ENCODE measurements at regions not wholly inside any gene's neighbourhood (a gene's known extent, or its start where the extent isn't known, plus 50 kb on each side); places are given as distances from the start of the nearest gene placed in this dataset.

DNA sequence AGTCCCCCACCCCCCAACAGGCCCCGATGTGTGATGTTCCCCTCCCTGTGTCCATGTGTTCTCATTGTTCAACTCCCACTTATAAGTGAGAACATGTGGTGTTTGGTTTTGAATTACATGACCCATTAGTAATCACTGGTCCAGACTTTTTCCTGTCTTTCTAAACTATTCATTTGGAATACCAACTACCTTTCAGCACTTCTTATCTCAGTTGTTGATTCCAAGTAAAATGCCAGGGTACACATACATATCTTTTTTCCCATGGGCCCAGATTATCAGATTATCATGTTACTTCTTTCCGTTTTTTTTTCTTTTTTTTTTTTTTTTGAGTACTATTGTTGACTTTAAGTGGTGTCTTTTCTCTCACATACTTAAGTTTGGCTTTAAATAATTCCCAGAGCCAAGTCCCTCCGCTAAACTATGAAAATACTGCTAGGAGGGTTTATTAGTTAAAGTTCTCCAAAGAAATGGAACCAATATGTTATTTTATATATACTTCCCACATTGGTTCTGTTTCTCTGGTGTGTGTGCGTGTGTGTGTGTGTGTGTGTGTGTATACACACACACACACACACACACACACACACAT lies 389.3 kb downstream of the IRS1 start:
- no peak overlapping the region for H3K4me2 ChIP-seq (ENCODE audit: insufficient read depth, insufficient read length, low read length)
- H3K36me3 Mint-ChIP-seq (ENCODE audit: insufficient read depth in 1 of 3, low read depth in 3 of 3), result no peaks in the 10 kb centered on the region
- H3K4me1 ChIP-seq (ENCODE audit: insufficient read depth, low read length), result no peaks in the 10 kb centered on the region
- no peak overlapping the region for H4K91ac ChIP-seq (ENCODE audit: insufficient read length, low read depth, low read length)
- H3K4ac ChIP-seq (ENCODE audit: low read depth, low read length), result no peak overlapping the region
- H3K4me3 Mint-ChIP-seq, result no peak overlapping the region
- H4K20me1 ChIP-seq (ENCODE audit: control insufficient read depth, insufficient read depth, insufficient read length), result no peaks in the 10 kb centered on the region
- H4K5ac ChIP-seq (ENCODE audit: insufficient read length, low read depth, low read length), result no peak overlapping the region
- TF ChIP-seq, protein P1, sequence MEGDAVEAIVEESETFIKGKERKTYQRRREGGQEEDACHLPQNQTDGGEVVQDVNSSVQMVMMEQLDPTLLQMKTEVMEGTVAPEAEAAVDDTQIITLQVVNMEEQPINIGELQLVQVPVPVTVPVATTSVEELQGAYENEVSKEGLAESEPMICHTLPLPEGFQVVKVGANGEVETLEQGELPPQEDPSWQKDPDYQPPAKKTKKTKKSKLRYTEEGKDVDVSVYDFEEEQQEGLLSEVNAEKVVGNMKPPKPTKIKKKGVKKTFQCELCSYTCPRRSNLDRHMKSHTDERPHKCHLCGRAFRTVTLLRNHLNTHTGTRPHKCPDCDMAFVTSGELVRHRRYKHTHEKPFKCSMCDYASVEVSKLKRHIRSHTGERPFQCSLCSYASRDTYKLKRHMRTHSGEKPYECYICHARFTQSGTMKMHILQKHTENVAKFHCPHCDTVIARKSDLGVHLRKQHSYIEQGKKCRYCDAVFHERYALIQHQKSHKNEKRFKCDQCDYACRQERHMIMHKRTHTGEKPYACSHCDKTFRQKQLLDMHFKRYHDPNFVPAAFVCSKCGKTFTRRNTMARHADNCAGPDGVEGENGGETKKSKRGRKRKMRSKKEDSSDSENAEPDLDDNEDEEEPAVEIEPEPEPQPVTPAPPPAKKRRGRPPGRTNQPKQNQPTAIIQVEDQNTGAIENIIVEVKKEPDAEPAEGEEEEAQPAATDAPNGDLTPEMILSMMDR (conservative IDR thresholded peaks at IDR 0.05), result no peak
- no peaks in the 10 kb centered on the region for H3K27me3 Mint-ChIP-seq (ENCODE audit: low read depth)
- H3K9ac ChIP-seq (ENCODE audit: extremely low read depth, insufficient read length, low read length), result no peak overlapping the region
- H3K79me1 ChIP-seq (ENCODE audit: insufficient read depth, low read depth, low read length, poor library complexity, severe bottlenecking), result no peaks in the 10 kb centered on the region
- no peak overlapping the region for H3K14ac ChIP-seq (ENCODE audit: insufficient read depth, low read length)
- H3K4me1 Mint-ChIP-seq, result peaks cover 4 to 5% of the 10 kb centered on the region in 2 experiments; a peak in 3 of 4 replicates
- no peak overlapping the region for H2BK15ac ChIP-seq (ENCODE audit: low read depth, low read length)
- DNase-seq, result no peak
- no peaks in the 10 kb centered on the region for H3K79me2 ChIP-seq (ENCODE audit: insufficient read depth, low read length)
- H3K18ac ChIP-seq (ENCODE audit: insufficient read length, low read depth, low read length), result no peak overlapping the region
- no peak overlapping the region for H4K8ac ChIP-seq (replicated peaks; ENCODE audit: insufficient read length, low read depth, low read length)
- no peak overlapping the region for H2BK5ac ChIP-seq (ENCODE audit: insufficient read length, low read length)
- H2BK12ac ChIP-seq (ENCODE audit: insufficient read length, low read depth, low read length), result no peak overlapping the region
- H3K56ac ChIP-seq (ENCODE audit: insufficient read length, low read depth, low read length), result no peak overlapping the region
- no peak overlapping the region for H2BK120ac ChIP-seq (ENCODE audit: low read depth, low read length, poor library complexity, severe bottlenecking)
- H2AFZ ChIP-seq (ENCODE audit: low read length), result no peak overlapping the region
- H3K23me2 ChIP-seq (ENCODE audit: insufficient read length, low read depth, low read length, poor library complexity, severe bottlenecking), result no peaks in the 10 kb centered on the region
- H3K9me3 Mint-ChIP-seq, result no peaks in the 10 kb centered on the region
- H3K27ac ChIP-seq (ENCODE audit: insufficient read length, low read depth, low read length), result no peak overlapping the region
- H3T11ph ChIP-seq (ENCODE audit: low read length), result no peak overlapping the region
- H3K23ac ChIP-seq (ENCODE audit: insufficient read length, low read depth, low read length), result no peak overlapping the region
- H3K27ac Mint-ChIP-seq, result no peak overlapping the region
- no peaks in the 10 kb centered on the region for H3K27me3 ChIP-seq (ENCODE audit: insufficient read depth, low read length)
- no peak overlapping the region for H2BK20ac ChIP-seq (ENCODE audit: low read depth, low read length, poor library complexity, severe bottlenecking)
- WGBS (ENCODE audit: extremely low coverage, insufficient read length, low lambda C conversion rate), result no CpG with 5 or more reads among the region's 4 CpGs
- H2AK5ac ChIP-seq (ENCODE audit: insufficient read length, low read length), result no peak overlapping the region
- no peaks in the 10 kb centered on the region for H3K9me3 ChIP-seq (ENCODE audit: control insufficient read depth, low read depth, low read length)

Data from H9 (cell line).